ENCODE measurements at regions not wholly inside any gene's neighbourhood (a gene's known extent, or its start where the extent isn't known, plus 50 kb on each side); places are given as distances from the start of the nearest gene placed in this dataset.

DNA sequence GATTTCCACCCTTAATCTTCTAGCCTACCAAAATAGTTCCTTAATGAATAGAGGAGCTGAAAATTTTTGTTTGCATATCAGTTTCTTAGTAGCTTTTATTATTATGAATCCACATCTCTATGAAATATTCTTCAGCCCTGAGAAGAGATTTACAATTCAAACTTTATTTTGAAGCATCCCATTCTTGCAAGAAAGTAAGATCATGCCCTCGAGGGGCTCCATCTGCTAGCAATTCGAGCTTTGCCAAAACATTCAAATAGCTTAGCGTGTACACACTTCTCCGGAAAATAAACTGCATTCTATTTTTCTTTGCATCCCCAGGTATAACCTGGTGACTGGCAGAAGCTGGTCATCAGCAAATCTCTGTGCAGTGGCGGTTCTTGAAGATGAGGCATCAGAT, 370.7 kb downstream of the MTRR start:
- CTCF ChIA-PET = no interaction called here
- Mint-ChIP-seq H3K27me3 (no peaks in the 10 kb centered on the region), H3K36me3 (no peaks in the 10 kb centered on the region), H3K9me3 (peaks cover 8 to 14% (median 9%) of the 10 kb centered on the region in 3 donors), H3K4me1 (no peaks in the 10 kb centered on the region), H3K4me3 (no peak overlapping the region), H3K27ac (no peak overlapping the region)
- no peak for DNase-seq
- ATAC-seq (replicated peaks in 1 of 4) = no peak
- H3K27ac ChIP-seq (ENCODE audit: low read length) = no peak overlapping the region
- H3K27me3 ChIP-seq (replicated peaks in 1 of 2; ENCODE audit: control insufficient read depth in 2 of 2, extremely low read depth in 1 of 2, insufficient read depth in 2 of 2, low read length in 1 of 2) = no peaks in the 10 kb centered on the region
- POLR2A ChIA-PET = no interaction called here
- H3K4me1 ChIP-seq (ENCODE audit: control insufficient read depth in 1 of 2, extremely low read depth in 1 of 2, insufficient read depth in 2 of 2, low read length in 2 of 2) = no peaks in the 10 kb centered on the region
- no peak overlapping the region for H3K4me3 ChIP-seq (ENCODE audit: control insufficient read depth in 1 of 2, extremely low read depth in 1 of 2, low read length in 1 of 2)
- WGBS (ENCODE audit: insufficient coverage) = 65% methylated on average over 4 of the region's 5 CpGs
- H3K36me3 ChIP-seq (ENCODE audit: control insufficient read depth in 2 of 2, extremely low read depth in 1 of 2, insufficient read depth in 1 of 2, low read length in 1 of 2) = no peaks in the 10 kb centered on the region
- H3K9me3 ChIP-seq = no peaks in the 10 kb centered on the region

- no peaks in the 10 kb centered on the region for H3K36me3 ChIP-seq (ENCODE audit: control insufficient read depth in 2 of 2, extremely low read depth in 1 of 2, insufficient read depth in 1 of 2, low read length in 1 of 2)
- no peak overlapping the region for H3K27ac ChIP-seq (ENCODE audit: low read length)
- H3K9me3 ChIP-seq = no peaks in the 10 kb centered on the region
- H3K4me1 ChIP-seq (ENCODE audit: control insufficient read depth in 1 of 2, extremely low read depth in 1 of 2, insufficient read depth in 2 of 2, low read length in 2 of 2) = no peaks in the 10 kb centered on the region
- no peak for ATAC-seq (replicated peaks in 1 of 4)
- ChIA-PET CTCF (no interaction called here), POLR2A (no interaction called here)
- Mint-ChIP-seq H3K27ac (no peak overlapping the region), H3K27me3 (no peaks in the 10 kb centered on the region), H3K4me1 (no peaks in the 10 kb centered on the region), H3K36me3 (no peaks in the 10 kb centered on the region), H3K4me3 (no peak overlapping the region), H3K9me3 (peaks cover 6 to 11% (median 9%) of the 10 kb centered on the region in 3 donors)
- no peaks in the 10 kb centered on the region for H3K27me3 ChIP-seq (replicated peaks in 1 of 2; ENCODE audit: control insufficient read depth in 2 of 2, extremely low read depth in 1 of 2, insufficient read depth in 2 of 2, low read length in 1 of 2)
- H3K4me3 ChIP-seq (ENCODE audit: control insufficient read depth in 1 of 2, extremely low read depth in 1 of 2, low read length in 1 of 2) = no peak overlapping the region
- WGBS (ENCODE audit: insufficient coverage) = no CpG with 5 or more reads among the region's 1 CpG
- no peak for DNase-seq
Measured at GRCh38 chr5:8241076-8241475, 372.1 kb downstream of the MTRR start.

- H3K36me3 Mint-ChIP-seq = no peaks in the 10 kb centered on the region
- POLR2A ChIA-PET = no interaction called here
- 44% methylated on average over 2 of the region's 3 CpGs for WGBS (ENCODE audit: insufficient coverage)
Measured at GRCh38 chr5:8241558-8241957, 372.6 kb downstream of the MTRR start.

GRCh38 chr5:8247049-8247899, 378.3 kb downstream of the MTRR start:
- ChIA-PET POLR2A (no interaction called here), CTCF (no interaction called here)
- Histone ChIP-seq H3K27me3 (replicated peaks in 1 of 2; ENCODE audit: control insufficient read depth in 2 of 2, extremely low read depth in 1 of 2, insufficient read depth in 2 of 2, low read length in 1 of 2) (no peaks in the 10 kb centered on the region), H3K9me3 (no peaks in the 10 kb centered on the region), H3K4me3 (ENCODE audit: control insufficient read depth in 1 of 2, extremely low read depth in 1 of 2, low read length in 1 of 2) (no peak overlapping the region), H3K4me1 (ENCODE audit: control insufficient read depth in 1 of 2, extremely low read depth in 1 of 2, insufficient read depth in 2 of 2, low read length in 2 of 2) (no peaks in the 10 kb centered on the region), H3K27ac (ENCODE audit: low read length) (no peak overlapping the region), H3K36me3 (ENCODE audit: control insufficient read depth in 2 of 2, extremely low read depth in 1 of 2, insufficient read depth in 1 of 2, low read length in 1 of 2) (no peaks in the 10 kb centered on the region)
- 53% methylated on average over 3 of the region's 8 CpGs for WGBS (ENCODE audit: insufficient coverage)
- Mint-ChIP-seq H3K4me3 (no peak overlapping the region), H3K9me3 (peaks cover 0 to 11% (median 11%) of the 10 kb centered on the region in 3 donors), H3K36me3 (no peaks in the 10 kb centered on the region), H3K27ac (no peak overlapping the region), H3K27me3 (no peaks in the 10 kb centered on the region), H3K4me1 (no peaks in the 10 kb centered on the region)
- DNase-seq (no peak), ATAC-seq (replicated peaks in 1 of 4) (no peak)

More at GRCh38 chr5:8241558-8241957, 372.6 kb downstream of the MTRR start:
- H3K4me1 ChIP-seq (ENCODE audit: control insufficient read depth in 1 of 2, extremely low read depth in 1 of 2, insufficient read depth in 2 of 2, low read length in 2 of 2) = no peaks in the 10 kb centered on the region
- peaks cover 3 to 11% (median 5%) of the 10 kb centered on the region in 3 donors for H3K9me3 Mint-ChIP-seq
- H3K27ac Mint-ChIP-seq = no peak overlapping the region
- no peaks in the 10 kb centered on the region for H3K36me3 ChIP-seq (ENCODE audit: control insufficient read depth in 2 of 2, extremely low read depth in 1 of 2, insufficient read depth in 1 of 2, low read length in 1 of 2)
- no peak overlapping the region for H3K4me3 ChIP-seq (ENCODE audit: control insufficient read depth in 1 of 2, extremely low read depth in 1 of 2, low read length in 1 of 2)
- no peak overlapping the region for H3K27ac ChIP-seq (ENCODE audit: low read length)
- CTCF ChIA-PET = no interaction called here
- H3K27me3 Mint-ChIP-seq = no peaks in the 10 kb centered on the region
- H3K4me1 Mint-ChIP-seq = no peaks in the 10 kb centered on the region
- DNase-seq = no peak
- no peaks in the 10 kb centered on the region for H3K27me3 ChIP-seq (replicated peaks in 1 of 2; ENCODE audit: control insufficient read depth in 2 of 2, extremely low read depth in 1 of 2, insufficient read depth in 2 of 2, low read length in 1 of 2)
- H3K9me3 ChIP-seq = no peaks in the 10 kb centered on the region
- no peak for ATAC-seq (replicated peaks in 1 of 4)
- H3K4me3 Mint-ChIP-seq = no peak overlapping the region

DNA sequence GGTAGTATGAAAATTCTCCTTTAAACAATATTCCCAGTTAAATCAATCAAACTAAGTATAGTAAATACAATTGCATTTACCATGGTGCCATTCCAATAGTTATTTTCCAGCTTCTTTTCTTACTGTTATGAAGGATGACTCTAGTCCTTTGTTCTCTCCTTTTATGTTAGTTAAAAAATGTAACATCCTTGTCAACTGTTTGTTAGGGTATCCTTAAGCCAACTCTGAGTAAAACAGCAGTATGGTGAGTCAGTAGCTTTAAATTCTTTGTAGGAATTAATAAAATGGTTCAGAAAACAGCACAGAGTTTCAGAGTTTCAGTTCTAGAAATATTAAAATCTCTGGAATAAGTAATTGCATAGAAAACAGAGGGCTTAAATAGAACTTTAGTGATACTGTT, 384.4 kb downstream of the MTRR start:
- no peak for ATAC-seq (replicated peaks in 1 of 4)
- H3K36me3 ChIP-seq (ENCODE audit: control insufficient read depth in 2 of 2, extremely low read depth in 1 of 2, insufficient read depth in 1 of 2, low read length in 1 of 2) = no peaks in the 10 kb centered on the region
- POLR2A ChIA-PET = interaction anchor here in 1 of 2 donors (0.7 kb wide), 1 partner anchor 203 kb away, joined by 3 read pairs; no protein-coding TSS in a partner anchor
- no peaks in the 10 kb centered on the region for H3K4me1 ChIP-seq (ENCODE audit: control insufficient read depth in 1 of 2, extremely low read depth in 1 of 2, insufficient read depth in 2 of 2, low read length in 2 of 2)
- no peaks in the 10 kb centered on the region for H3K36me3 Mint-ChIP-seq
- H3K4me3 ChIP-seq (ENCODE audit: control insufficient read depth in 1 of 2, extremely low read depth in 1 of 2, low read length in 1 of 2) = no peak overlapping the region
- H3K27ac ChIP-seq (ENCODE audit: low read length) = no peak overlapping the region
- no peak for DNase-seq
- no peak overlapping the region for H3K4me3 Mint-ChIP-seq
- H3K4me1 Mint-ChIP-seq = no peaks in the 10 kb centered on the region
- no peak overlapping the region for H3K27ac Mint-ChIP-seq
- no peaks in the 10 kb centered on the region for H3K27me3 ChIP-seq (replicated peaks in 1 of 2; ENCODE audit: control insufficient read depth in 2 of 2, extremely low read depth in 1 of 2, insufficient read depth in 2 of 2, low read length in 1 of 2)
- no peaks in the 10 kb centered on the region for H3K9me3 ChIP-seq
- CTCF ChIA-PET = no interaction called here
- peaks cover 0 to 11% (median 0%) of the 10 kb centered on the region in 3 donors for H3K9me3 Mint-ChIP-seq
- H3K27me3 Mint-ChIP-seq = no peaks in the 10 kb centered on the region

DNA sequence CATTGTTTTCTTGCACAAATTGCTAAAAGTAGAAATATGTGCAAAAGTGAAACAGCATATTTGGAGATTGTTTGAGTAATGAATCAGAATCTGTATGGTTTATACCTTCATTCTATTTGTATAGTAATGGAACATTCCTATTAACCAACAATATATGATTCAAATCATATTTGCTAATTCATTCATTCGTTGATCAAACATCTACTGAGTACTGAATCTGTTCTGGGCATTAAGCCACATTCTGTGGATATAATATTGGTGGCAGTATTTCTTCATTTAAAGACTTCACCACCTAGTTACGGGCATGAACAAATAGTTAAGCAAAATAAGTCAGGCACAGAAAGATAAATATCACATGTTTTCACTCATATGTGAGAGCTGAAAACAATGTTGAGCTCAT, 385.7 kb downstream of the MTRR start:
- POLR2A ChIA-PET = no interaction called here
- no peak for ATAC-seq (replicated peaks in 1 of 4)

More for the DNA sequence above, 385.7 kb downstream of the MTRR start:
- peaks cover 0 to 11% (median 3%) of the 10 kb centered on the region in 3 donors for H3K9me3 Mint-ChIP-seq
- no peaks in the 10 kb centered on the region for H3K4me1 Mint-ChIP-seq
- no peak overlapping the region for H3K27ac Mint-ChIP-seq
- Histone ChIP-seq H3K4me3 (ENCODE audit: control insufficient read depth in 1 of 2, extremely low read depth in 1 of 2, low read length in 1 of 2) (no peak overlapping the region), H3K27me3 (replicated peaks in 1 of 2; ENCODE audit: control insufficient read depth in 2 of 2, extremely low read depth in 1 of 2, insufficient read depth in 2 of 2, low read length in 1 of 2) (no peaks in the 10 kb centered on the region), H3K36me3 (ENCODE audit: control insufficient read depth in 2 of 2, extremely low read depth in 1 of 2, insufficient read depth in 1 of 2, low read length in 1 of 2) (no peaks in the 10 kb centered on the region), H3K27ac (ENCODE audit: low read length) (no peak overlapping the region), H3K9me3 (no peaks in the 10 kb centered on the region), H3K4me1 (ENCODE audit: control insufficient read depth in 1 of 2, extremely low read depth in 1 of 2, insufficient read depth in 2 of 2, low read length in 2 of 2) (no peaks in the 10 kb centered on the region)
- no peaks in the 10 kb centered on the region for H3K36me3 Mint-ChIP-seq
- H3K27me3 Mint-ChIP-seq = no peaks in the 10 kb centered on the region
- no peak overlapping the region for H3K4me3 Mint-ChIP-seq
- no peak for DNase-seq
- WGBS (ENCODE audit: insufficient coverage) = no CpG with 5 or more reads among the region's 2 CpGs
- CTCF ChIA-PET = no interaction called here
